DND-41 (cell line): ENCODE measurements at regions not wholly inside any gene's neighbourhood (a gene's known extent, or its start where the extent isn't known, plus 50 kb on each side); places are given as distances from the start of the nearest gene placed in this dataset.

ENCODE experiments used
- CTCF ChIP-seq: IDR thresholded peaks from 2 replicates; pipeline ENCODE4 v1.5.1; 2012; ENCODE audit warnings: borderline replicate concordance, low read length, moderate library complexity, mild to moderate bottlenecking; ENCODE audit not compliant: poor library complexity, severe bottlenecking; ENCODE audit errors: extremely low read depth
- EZH2 ChIP-seq: IDR thresholded peaks from 3 replicates; pipeline ENCODE4 v1.6.1; 2012; ENCODE audit warnings: borderline replicate concordance, low read depth, mild to moderate bottlenecking, moderate library complexity, low read length, inconsistent platforms; ENCODE audit not compliant: severe bottlenecking

- TF ChIP-seq CTCF (peak; percentile 76), EZH2 (no peak)
Measured at GRCh38 chr5:14946815-14947620, 75.4 kb upstream of the ANKH start.
